Effector memory CD8-positive, alpha-beta T cell (primary cell): ENCODE measurements at regions not wholly inside any gene's neighbourhood (a gene's known extent, or its start where the extent isn't known, plus 50 kb on each side); places are given as distances from the start of the nearest gene placed in this dataset.
"Not testable (repeated sequence)": the region's sequence is repeated elsewhere in the genome, so short reads cannot be mapped to it uniquely, and the experiment has no call there.

Experiments
- ATAC-seq: fragments of 150-1000 bp; cut with Tn5 transposase; replicated peaks from 2 replicates; pipeline ENCODE4 v1.10.0; 2021; ENCODE audit warnings: mild to moderate bottlenecking, moderate library complexity
- DNase-seq, 3 experiments: peaks; one replicate each; pipeline ENCODE4 v3.0.0; 2021
- H3K27ac Mint-ChIP-seq, 2 donors: one replicate each; pipeline ENCODE4 v1.8.0; 2022; ENCODE audit warnings: mild to moderate bottlenecking in 2 of 2, mixed read lengths in 2 of 2, moderate library complexity in 2 of 2
- H3K27me3 Mint-ChIP-seq, 2 donors: one replicate each; pipeline ENCODE4 v1.8.0; 2022; ENCODE audit warnings: mixed read lengths in 2 of 2
- H3K36me3 Mint-ChIP-seq: one replicate; pipeline ENCODE4 v1.8.0; 2022; ENCODE audit warnings: mild to moderate bottlenecking, moderate library complexity, mixed read lengths; ENCODE audit not compliant: insufficient read depth
- H3K4me1 Mint-ChIP-seq, 2 donors: one replicate each; pipeline ENCODE4 v1.8.0; 2022; ENCODE audit warnings: low read depth in 2 of 2, mixed read lengths in 2 of 2
- H3K4me3 Mint-ChIP-seq, 2 donors: one replicate each; pipeline ENCODE4 v1.8.0; 2022; ENCODE audit warnings: mild to moderate bottlenecking in 2 of 2, mixed read lengths in 2 of 2, moderate library complexity in 2 of 2
- H3K9me3 Mint-ChIP-seq, 2 donors: one replicate each; pipeline ENCODE4 v1.8.0; 2022; ENCODE audit warnings: mixed read lengths in 2 of 2

DNA sequence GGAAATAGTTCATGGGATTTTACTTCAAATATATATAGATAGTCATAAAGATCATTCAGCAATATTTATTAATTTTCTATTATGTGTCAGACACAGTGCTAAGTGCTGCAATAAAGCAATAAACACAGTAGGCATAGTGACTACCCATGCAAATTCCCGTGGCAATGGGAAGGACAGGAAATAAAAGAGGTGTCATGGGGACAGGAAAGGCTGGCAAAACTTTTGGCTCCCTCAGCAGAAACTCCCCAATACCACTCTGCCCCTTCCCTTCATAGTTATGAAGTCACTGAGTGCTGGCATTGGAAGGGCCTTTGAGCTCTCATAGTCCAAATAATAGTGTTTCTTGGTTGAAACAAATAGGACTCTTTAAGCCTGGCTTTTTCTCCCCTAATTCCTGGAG, 104.4 kb upstream of the DPT start:
- DNase-seq (no peak), ATAC-seq (peak; percentile 35)
- Mint-ChIP-seq H3K9me3 (no peaks in the 10 kb centered on the region), H3K4me3 (peak overlapping the region; percentile 53 to 54), H3K27me3 (no peaks in the 10 kb centered on the region), H3K4me1 (peaks cover 11 to 18% of the 10 kb centered on the region in 2 donors), H3K27ac (peak overlapping the region; percentile 72 to 80), H3K36me3 (no peaks in the 10 kb centered on the region)

DNA sequence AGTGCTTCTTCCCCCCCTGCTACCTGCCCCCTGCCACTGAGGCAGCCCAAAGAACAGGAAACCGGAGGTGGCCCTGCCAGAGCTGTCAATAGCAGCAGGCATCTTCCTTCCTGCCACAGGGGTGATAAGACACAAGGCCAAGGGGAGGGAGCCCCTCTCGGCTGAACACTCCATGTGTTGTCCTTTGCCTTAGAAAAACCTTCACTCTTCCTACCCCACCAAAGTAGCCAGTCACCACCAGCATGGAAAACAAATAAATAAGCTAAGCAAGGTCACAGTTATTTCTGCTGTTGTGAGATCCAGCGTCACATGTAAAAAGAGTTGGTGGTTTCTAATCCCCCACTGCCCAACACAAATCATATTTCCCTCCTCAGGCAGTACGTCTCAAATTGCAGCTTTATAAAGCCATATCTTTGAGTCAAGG, 104.8 kb upstream of the DPT start:
- Mint-ChIP-seq H3K4me1 (peaks cover 11 to 18% of the 10 kb centered on the region in 2 donors), H3K36me3 (no peaks in the 10 kb centered on the region), H3K27me3 (no peaks in the 10 kb centered on the region), H3K9me3 (no peaks in the 10 kb centered on the region), H3K4me3 (peak overlapping the region; percentile 53 to 54), H3K27ac (peak overlapping the region; percentile 72 to 80)
- DNase-seq (peak; percentile 4 to 23 (median 12)), ATAC-seq (peak; percentile 90)

DNA sequence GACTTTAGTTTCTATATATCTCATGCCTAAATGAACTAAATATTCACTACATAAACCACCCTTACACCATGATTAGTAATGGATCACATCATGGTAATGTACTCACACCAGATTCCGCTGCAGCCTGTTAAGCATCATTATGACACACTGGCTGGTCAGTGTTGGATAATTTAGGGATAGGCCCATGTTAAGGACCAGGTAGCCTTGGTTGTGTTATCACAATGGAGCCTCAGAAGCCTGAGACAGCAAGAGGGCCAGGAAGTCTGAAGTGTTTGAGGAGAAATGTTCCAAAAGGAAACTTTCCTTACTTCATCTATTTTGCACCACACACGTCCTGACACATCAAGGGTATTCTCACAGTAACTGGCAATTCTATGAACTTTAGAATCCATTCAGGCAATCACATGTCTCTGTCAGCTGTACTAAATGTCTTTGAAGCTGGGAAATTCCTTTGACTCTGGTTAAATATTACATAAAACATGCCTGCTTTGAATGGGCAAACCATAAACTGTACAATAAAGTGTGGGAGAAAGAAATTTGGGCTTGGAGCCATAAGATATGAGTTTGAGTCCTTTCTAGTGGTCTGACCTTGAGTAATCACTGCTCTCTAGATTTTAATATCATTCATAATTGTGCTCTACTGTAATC, 105.3 kb upstream of the DPT start:
- peaks cover 11 to 18% of the 10 kb centered on the region in 2 donors for H3K4me1 Mint-ChIP-seq
- peak overlapping the region; percentile 72 to 80 for H3K27ac Mint-ChIP-seq
- peak overlapping the region; percentile 53 to 54 for H3K4me3 Mint-ChIP-seq
- ATAC-seq (no peak), DNase-seq (no peak)
- no peaks in the 10 kb centered on the region for H3K9me3 Mint-ChIP-seq
- no peaks in the 10 kb centered on the region for H3K27me3 Mint-ChIP-seq
- no peaks in the 10 kb centered on the region for H3K36me3 Mint-ChIP-seq

DNA sequence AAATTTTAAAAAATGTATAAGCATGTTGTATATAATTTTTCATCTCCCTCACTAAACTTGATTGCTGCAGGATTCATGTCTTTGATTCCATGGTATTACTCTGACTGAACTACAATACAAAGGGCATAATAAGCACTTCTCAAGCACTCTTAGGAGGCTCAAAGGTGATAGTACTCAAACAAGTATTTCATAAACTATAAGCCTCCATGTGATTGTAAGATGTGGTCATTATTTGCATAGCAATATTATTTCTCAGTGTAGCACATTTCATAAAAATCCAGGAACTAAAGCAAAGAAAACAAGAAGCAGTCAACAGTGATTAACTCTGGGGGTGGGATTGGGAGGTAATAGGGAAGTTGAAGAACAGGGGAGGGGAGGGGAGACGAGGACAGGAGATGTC, 106.2 kb upstream of the DPT start:
- H3K36me3 Mint-ChIP-seq: no peaks in the 10 kb centered on the region
- H3K4me1 Mint-ChIP-seq: peaks cover 11 to 18% of the 10 kb centered on the region in 2 donors
- ATAC-seq: no peak
- H3K4me3 Mint-ChIP-seq: no peak overlapping the region
- H3K27me3 Mint-ChIP-seq: no peaks in the 10 kb centered on the region
- H3K9me3 Mint-ChIP-seq: no peaks in the 10 kb centered on the region
- DNase-seq: no peak
- H3K27ac Mint-ChIP-seq: no peak overlapping the region

- Mint-ChIP-seq H3K4me3 (no peak overlapping the region), H3K36me3 (no peaks in the 10 kb centered on the region), H3K27me3 (no peaks in the 10 kb centered on the region), H3K27ac (no peak overlapping the region), H3K9me3 (no peaks in the 10 kb centered on the region), H3K4me1 (peaks cover 11 to 18% of the 10 kb centered on the region in 2 donors)
- DNase-seq (no peak), ATAC-seq (no peak)
These were observed 106.8 kb upstream of the DPT start for GRCh38 chr1:168835791-168836190.

- Mint-ChIP-seq H3K4me1 (peaks cover 11 to 18% of the 10 kb centered on the region in 2 donors), H3K27ac (no peak overlapping the region), H3K4me3 (no peak overlapping the region), H3K36me3 (no peaks in the 10 kb centered on the region), H3K27me3 (peaks cover 0 to 5% of the 10 kb centered on the region in 2 donors), H3K9me3 (no peaks in the 10 kb centered on the region)
- no peak for ATAC-seq
- DNase-seq: no peak
These were observed 107.5 kb upstream of the DPT start for GRCh38 chr1:168836469-168836868.

DNA sequence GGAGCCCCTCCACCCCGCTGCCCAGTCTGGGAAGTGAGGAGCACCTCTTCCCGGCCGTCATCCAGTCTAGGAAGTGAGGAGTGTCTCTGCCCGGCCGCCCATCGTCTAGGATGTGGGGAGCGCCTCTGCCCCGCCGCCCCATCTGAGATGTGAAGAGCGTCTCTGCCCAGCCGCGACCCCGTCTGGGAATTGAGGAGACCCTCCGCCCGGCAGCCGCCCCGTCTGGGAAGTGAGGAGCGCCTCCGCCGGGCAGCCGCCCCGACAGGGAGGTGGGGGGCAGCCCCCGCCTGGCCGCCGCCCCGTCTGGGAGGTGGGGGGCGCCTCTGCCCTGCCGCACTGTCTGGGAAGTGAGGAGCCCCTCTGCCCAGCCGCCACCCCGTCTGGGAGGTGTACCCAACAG, 108.2 kb upstream of the DPT start:
- not testable (repeated sequence) for H3K4me3 Mint-ChIP-seq, H3K27me3 Mint-ChIP-seq, H3K27ac Mint-ChIP-seq, H3K9me3 Mint-ChIP-seq, ATAC-seq, DNase-seq, H3K36me3 Mint-ChIP-seq
- peaks cover 11 to 18% of the 10 kb centered on the region in 2 donors for H3K4me1 Mint-ChIP-seq

DNA sequence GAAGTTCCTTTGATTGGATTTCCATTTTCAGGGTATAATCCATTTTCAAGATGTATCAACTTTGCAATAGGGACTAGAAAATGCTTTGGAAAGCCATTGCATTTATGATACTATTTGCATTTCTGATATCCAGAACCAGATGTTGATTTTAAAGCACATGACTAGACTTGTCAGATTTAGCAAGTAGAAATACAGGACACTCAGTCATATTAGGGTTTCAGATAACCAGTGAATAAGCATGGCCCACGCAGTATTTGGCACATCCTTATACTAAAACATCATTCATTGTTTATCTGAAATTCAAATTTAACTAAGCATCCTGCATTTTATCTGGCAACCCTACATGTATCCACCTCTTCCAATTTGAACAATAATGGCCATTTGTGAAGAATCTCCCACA, 113.3 kb upstream of the DPT start:
- DNase-seq (no peak), ATAC-seq (no peak)
- Mint-ChIP-seq H3K4me1 (no peaks in the 10 kb centered on the region), H3K27me3 (peaks cover 13 to 40% of the 10 kb centered on the region in 2 donors), H3K36me3 (no peaks in the 10 kb centered on the region), H3K9me3 (no peaks in the 10 kb centered on the region), H3K27ac (no peak overlapping the region), H3K4me3 (no peak overlapping the region)

- no peak for DNase-seq
- ATAC-seq: no peak
- Mint-ChIP-seq H3K27me3 (peaks cover 17 to 44% of the 10 kb centered on the region in 2 donors), H3K27ac (no peak overlapping the region), H3K4me1 (no peaks in the 10 kb centered on the region), H3K4me3 (no peak overlapping the region), H3K9me3 (no peaks in the 10 kb centered on the region), H3K36me3 (no peaks in the 10 kb centered on the region)
These were observed 113.9 kb upstream of the DPT start for GRCh38 chr1:168842916-168843315.

DNA sequence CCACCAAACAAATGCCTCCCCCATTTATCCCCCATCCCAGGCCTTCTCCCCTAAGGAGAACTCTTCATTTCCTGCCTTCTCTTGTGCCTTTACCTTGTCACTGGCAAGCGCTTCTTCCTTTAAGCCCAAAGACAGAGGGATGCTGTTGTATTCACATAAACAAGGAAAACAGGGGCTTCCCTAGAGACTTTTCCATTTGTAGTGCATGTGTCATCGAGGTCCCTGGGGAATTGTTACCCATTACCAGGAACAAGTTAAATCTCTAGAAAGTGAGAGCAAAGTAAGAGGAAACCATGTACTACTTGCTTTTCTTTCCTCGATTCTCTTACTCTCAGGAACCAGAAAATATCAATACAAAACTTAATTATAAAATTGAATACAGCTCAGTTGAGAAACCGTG, 114.4 kb upstream of the DPT start:
- Mint-ChIP-seq H3K9me3 (no peaks in the 10 kb centered on the region), H3K36me3 (no peaks in the 10 kb centered on the region), H3K27ac (no peak overlapping the region), H3K4me1 (no peaks in the 10 kb centered on the region), H3K27me3 (peaks cover 22 to 49% of the 10 kb centered on the region in 2 donors), H3K4me3 (no peak overlapping the region)
- DNase-seq (no peak), ATAC-seq (no peak)

GRCh38 chr1:168843950-168844349, 114.9 kb upstream of the DPT start:
- Mint-ChIP-seq H3K4me3 (no peak overlapping the region), H3K4me1 (no peaks in the 10 kb centered on the region), H3K36me3 (no peaks in the 10 kb centered on the region), H3K9me3 (no peaks in the 10 kb centered on the region), H3K27ac (no peak overlapping the region), H3K27me3 (peaks cover 26 to 53% of the 10 kb centered on the region in 2 donors)
- no peak for ATAC-seq
- no peak for DNase-seq

DNA sequence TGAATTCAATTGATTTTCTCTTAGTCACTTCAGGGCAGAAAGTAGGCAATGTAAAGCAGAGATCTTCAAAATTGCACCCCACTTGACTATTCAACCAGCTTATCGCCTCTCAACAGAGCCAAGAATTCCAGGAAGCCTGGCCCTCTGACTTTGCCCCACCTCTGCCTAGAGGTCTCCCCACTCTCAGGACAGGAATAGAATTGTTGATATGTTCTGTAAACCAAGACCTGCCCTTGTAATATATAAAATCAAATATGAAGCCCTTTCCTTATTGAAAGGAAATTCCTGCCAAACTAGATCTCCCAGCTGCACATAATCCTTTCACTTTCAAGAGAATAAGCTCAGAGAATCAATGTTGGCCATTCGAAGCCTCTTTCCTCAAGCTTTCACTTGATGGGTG, 116.1 kb upstream of the DPT start:
- H3K27me3 Mint-ChIP-seq: peaks cover 26 to 53% of the 10 kb centered on the region in 2 donors
- no peaks in the 10 kb centered on the region for H3K4me1 Mint-ChIP-seq
- no peak overlapping the region for H3K27ac Mint-ChIP-seq
- no peaks in the 10 kb centered on the region for H3K9me3 Mint-ChIP-seq
- no peak overlapping the region for H3K4me3 Mint-ChIP-seq
- ATAC-seq (no peak), DNase-seq (no peak)
- H3K36me3 Mint-ChIP-seq: no peaks in the 10 kb centered on the region

GRCh38 chr1:168848051-168848450, 119.0 kb upstream of the DPT start:
- ATAC-seq (no peak), DNase-seq (no peak)
- Mint-ChIP-seq H3K4me3 (no peak overlapping the region), H3K27me3 (peaks cover 21 to 52% of the 10 kb centered on the region in 2 donors), H3K27ac (no peak overlapping the region), H3K36me3 (no peaks in the 10 kb centered on the region), H3K9me3 (no peaks in the 10 kb centered on the region), H3K4me1 (no peaks in the 10 kb centered on the region)

- ATAC-seq (no peak), DNase-seq (no peak)
- H3K4me3 Mint-ChIP-seq: no peak overlapping the region
- H3K27me3 Mint-ChIP-seq: no peaks in the 10 kb centered on the region
- H3K4me1 Mint-ChIP-seq: no peaks in the 10 kb centered on the region
- H3K9me3 Mint-ChIP-seq: peaks cover 0 to 3% of the 10 kb centered on the region in 2 donors
- no peak overlapping the region for H3K27ac Mint-ChIP-seq
- no peaks in the 10 kb centered on the region for H3K36me3 Mint-ChIP-seq
These were observed 132.5 kb upstream of the DPT start for GRCh38 chr1:168861421-168862004.
